ENCODE measurements at regions not wholly inside any gene's neighbourhood (a gene's known extent, or its start where the extent isn't known, plus 50 kb on each side); places are given as distances from the start of the nearest gene placed in this dataset.

DNA sequence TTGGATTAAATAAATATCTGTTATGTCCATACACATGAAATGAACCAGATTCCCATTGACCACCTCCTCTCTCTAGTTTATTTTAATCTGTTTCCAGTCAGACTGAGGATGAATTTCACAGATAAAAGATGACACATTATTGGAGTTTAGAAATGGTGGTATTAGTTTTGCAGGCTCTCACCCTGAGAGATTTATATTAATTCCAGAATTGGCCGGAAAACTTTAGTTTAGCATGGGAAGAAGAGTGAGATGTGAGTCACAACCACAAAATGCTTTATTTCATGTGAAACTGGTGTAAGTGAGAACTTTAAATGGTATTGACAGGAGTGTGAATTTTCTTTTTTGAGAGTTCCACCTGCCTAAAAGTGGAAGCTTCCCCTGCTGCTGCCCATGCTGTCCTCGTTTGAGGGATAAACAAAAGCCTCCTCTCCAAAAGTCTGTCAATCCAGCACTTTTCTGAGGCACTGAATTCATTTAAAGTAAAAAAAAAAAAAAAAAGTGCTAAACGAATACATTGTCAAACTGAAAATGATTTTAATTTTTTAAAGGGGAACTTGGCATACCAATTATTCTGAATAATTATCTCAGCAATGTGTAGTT, 65.1 kb upstream of the EPHA3 start:
- DNase-seq (ENCODE audit: low read depth in 2 of 2), result peak in 1 of 2 experiments; percentile 51

DNA sequence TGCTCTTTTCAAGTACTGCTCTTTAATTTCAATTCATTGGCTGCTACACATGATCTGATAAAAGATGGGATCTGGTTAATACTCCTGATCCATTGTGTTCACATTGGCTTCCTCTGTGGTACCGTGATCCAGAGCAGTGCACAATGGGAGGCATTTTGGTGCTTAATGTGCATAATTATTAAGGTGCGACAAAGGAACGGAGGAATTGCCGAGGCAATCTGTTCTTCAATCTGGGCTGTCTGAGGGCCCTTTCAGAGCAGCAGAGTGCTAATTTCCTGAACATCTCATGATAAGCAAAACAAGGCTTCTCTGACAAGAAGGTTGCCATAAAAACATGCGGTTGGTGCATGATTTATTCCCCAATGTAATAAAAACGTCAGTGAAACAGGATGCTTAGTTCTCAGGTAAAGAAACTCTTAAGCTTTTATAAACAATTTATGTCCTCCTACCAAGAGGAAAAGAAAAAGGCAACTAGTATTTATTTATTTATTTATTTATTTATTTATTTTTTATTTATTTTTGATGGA, 64.0 kb upstream of the EPHA3 start:
- no peak for DNase-seq (ENCODE audit: low read depth in 2 of 2)

- no peak for DNase-seq (ENCODE audit: low read depth in 2 of 2)
Observed at GRCh38 chr3:89046661-89047060, 60.8 kb upstream of the EPHA3 start.

- DNase-seq (ENCODE audit: low read depth in 2 of 2), result no peak
Observed at GRCh38 chr3:89049119-89049518, 58.3 kb upstream of the EPHA3 start.

DNA sequence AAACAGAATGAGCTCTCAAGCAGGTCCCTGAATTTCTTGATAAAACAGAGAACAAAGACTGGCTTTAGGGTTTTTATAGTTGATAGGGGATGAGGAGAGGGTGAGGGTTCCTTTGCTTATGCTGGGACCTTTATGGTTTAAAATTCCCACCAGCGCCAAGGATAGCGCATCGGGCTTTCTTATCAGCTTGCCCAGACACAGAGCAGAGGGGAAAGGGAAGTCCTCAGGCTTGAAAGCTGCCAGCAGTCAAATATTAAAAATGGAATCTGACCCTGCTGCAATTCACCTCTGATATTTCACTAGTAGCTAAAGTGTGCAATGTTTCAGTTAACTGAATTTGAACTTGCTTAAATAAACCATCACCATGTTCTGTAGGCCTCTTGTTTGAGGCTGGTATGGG, 55.0 kb upstream of the EPHA3 start:
- no peak for DNase-seq (ENCODE audit: low read depth in 2 of 2)

GRCh38 chr3:89057398-89057797, 50.0 kb upstream of the EPHA3 start:
- no peak for DNase-seq (ENCODE audit: low read depth in 2 of 2)

Measured in fibroblast of skin of left biceps (primary cell).